Right cardiac atrium (tissue), 5 donors: ENCODE measurements at regions not wholly inside any gene's neighbourhood (a gene's known extent, or its start where the extent isn't known, plus 50 kb on each side); places are given as distances from the start of the nearest gene placed in this dataset.
"Not testable (repeated sequence)": the region's sequence is repeated elsewhere in the genome, so short reads cannot be mapped to it uniquely, and the experiment has no call there.

ENCODE experiments used
- ATAC-seq, 2 donors: fragments of 200-7000 bp; cut with Tn5 transposase; one replicate each; pipeline versions ENCODE4 v1.8.0 to v1.9.1; 2020; ENCODE audit warnings: moderate library complexity in 2 of 2, mild to moderate bottlenecking in 1 of 2
- DNase-seq, 3 donors: peaks; one replicate each; pipeline ENCODE4 v3.0.0-alpha.2; 2020
- H3K27ac ChIP-seq: one replicate; pipeline ENCODE4 v1.5.1; 2013; ENCODE audit warnings: mild to moderate bottlenecking, low read length, control low read depth, moderate library complexity
- H3K27me3 ChIP-seq: one replicate; pipeline ENCODE4 v1.6.1; 2013; ENCODE audit not compliant: control insufficient read depth, insufficient read depth
- H3K4me1 ChIP-seq: one replicate; pipeline ENCODE4 v1.6.1; 2013; ENCODE audit warnings: low read length; ENCODE audit not compliant: control insufficient read depth, insufficient read depth
- H3K4me3 ChIP-seq: one replicate; pipeline ENCODE4 v1.5.1; 2013; ENCODE audit warnings: low read length, control low read depth
- H3K9me3 ChIP-seq: one replicate; pipeline ENCODE4 v1.6.1; 2013; ENCODE audit warnings: low read length; ENCODE audit not compliant: control insufficient read depth
- WGBS: extraction: QIAGEN DNeasy Blood & Tissue Kit; methylation state at CpG from one replicate; pipeline ENCODE4 v1.1.7; 2013; 5-methylcytosine and 5-hydroxymethylcytosine counted together
- intact Hi-C, 4 donors: fragments of 100-400 bp; cut with DNase I; formaldehyde crosslinking; loops; one replicate each; pipeline versions ENCODE4 v1.11.0 to v1.14.0; 2022 to 2023
- donor health status: healthy with polysubstance abuse.
- donor health status: DM: no; HTN: yes; CAD: no.
- donor health status: DM: no; HTN: no; CAD: no.
- donor health status: DM: no; HTN: yes; CAD: no; lungs with severe emphysema.
- donor health status: DM: yes; HTN: yes; CAD: no.

DNA sequence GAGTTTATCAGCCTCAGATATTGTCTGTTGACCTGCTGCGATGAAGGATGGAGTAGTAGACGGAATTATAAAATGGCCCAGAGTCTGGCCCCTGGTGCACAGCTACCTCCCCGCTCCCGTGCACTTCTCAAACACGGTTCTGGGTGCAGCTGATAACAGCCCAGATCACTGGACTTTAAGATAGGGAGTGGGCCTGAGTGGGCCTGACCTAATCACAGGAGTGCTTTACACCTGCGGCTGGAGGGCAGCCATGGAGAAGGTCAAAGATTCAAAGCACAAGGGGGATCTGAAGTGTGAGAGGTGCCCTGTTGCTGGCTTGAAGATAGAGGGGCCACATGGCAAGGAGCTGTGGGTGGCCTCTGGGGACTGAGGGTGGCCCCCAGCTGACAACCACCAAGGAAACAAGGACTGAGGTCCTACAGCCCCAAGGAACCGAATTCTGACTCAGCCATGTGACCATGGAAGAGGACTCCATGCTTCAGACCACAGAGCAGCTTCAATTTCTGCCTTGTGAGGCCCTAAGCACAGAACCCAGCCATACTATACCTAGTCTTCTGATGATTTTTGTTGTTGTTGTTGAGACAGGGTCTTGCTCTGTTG is 113.4 kb downstream of the ZNF664 start:
- 95% methylated on average over 7 of the region's 7 CpGs for WGBS
- ATAC-seq: no peak
- H3K27me3 ChIP-seq: no peaks in the 10 kb centered on the region
- intact Hi-C loops: no loop called here
- no peaks in the 10 kb centered on the region for H3K4me1 ChIP-seq
- DNase-seq: no peak
- H3K9me3 ChIP-seq: no peaks in the 10 kb centered on the region
- no peak overlapping the region for H3K4me3 ChIP-seq
- H3K27ac ChIP-seq: no peak overlapping the region

DNA sequence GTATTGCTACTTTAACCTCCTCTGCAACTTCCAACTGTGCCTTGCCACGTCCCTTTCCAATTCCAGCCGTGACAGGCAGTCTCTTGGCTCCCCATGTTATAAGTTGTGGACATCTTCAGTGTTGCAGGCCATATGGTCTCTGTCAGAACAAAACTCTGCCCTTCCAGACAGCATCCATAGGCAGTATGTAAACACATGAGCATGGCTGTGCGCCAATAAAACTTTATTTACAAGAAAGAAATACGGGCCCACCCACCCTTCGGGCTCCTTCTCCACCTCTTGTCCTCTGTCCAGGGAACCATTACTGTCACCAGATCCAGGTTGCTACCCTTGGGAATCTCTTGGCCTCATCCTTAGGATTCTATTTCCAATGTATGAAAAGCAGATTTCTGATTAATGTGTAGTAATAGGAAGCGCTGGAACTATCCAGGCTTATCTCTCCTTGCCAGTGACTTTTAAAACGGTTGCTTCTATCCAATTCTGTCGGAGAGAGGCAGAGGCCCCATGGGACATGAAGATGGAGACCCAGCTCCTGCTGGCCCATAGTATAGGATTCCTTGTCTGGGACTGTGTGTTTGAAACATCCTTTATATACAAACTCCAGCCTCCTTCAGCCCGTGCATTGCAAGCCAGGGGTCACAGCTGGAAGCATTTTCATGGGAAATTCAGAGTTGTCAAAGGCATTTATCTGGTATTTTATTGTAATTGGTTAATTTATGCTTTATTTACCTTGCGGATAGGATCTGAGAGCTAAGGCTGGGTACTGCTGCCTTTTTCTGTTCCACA is 114.4 kb downstream of the ZNF664 start:
- Histone ChIP-seq H3K27ac (no peak overlapping the region), H3K4me1 (no peaks in the 10 kb centered on the region), H3K27me3 (no peaks in the 10 kb centered on the region), H3K4me3 (no peak overlapping the region), H3K9me3 (no peaks in the 10 kb centered on the region)
- DNase-seq (no peak), ATAC-seq (no peak)
- intact Hi-C loops: no loop called here
- WGBS: 70% methylated on average over 10 of the region's 10 CpGs

DNA sequence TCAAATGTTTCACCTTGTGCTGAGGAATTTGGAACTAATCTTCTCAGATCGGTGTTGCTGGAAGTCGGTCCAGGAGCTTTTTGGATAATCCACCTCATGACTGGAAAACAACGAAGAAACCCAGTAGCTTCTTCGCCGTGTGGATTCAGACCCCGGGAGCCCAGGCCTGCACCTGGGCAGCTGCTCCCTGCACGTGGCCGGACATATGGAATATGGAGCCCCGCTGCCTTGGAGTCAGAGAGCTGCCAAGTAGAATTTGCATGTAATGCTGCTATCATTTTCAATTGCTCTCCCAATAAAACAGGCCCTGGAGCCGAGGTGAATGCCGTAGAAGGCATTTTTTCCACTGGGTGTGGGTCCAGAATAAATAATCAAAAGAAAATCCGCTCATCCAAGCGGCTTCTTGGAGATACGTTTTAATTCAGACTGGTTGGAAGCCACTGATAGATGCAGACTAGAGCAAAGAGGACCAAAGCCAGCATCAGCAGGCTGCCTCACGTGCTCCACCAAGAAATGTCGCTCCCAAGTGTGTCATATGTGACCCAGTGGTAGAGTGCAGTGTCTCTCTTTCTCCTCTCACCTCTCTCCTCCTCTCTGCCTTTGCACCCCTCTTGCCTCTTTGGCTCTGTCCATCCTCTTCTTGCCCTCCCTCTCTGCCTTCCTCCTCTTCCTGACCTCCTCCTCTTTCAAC is 115.3 kb downstream of the ZNF664 start:
- no peak for ATAC-seq
- WGBS: 77% methylated on average over 16 of the region's 16 CpGs
- Histone ChIP-seq H3K4me1 (no peaks in the 10 kb centered on the region), H3K9me3 (no peaks in the 10 kb centered on the region), H3K27me3 (no peaks in the 10 kb centered on the region), H3K4me3 (no peak overlapping the region), H3K27ac (no peak overlapping the region)
- intact Hi-C loops: no loop called here
- no peak for DNase-seq

DNA sequence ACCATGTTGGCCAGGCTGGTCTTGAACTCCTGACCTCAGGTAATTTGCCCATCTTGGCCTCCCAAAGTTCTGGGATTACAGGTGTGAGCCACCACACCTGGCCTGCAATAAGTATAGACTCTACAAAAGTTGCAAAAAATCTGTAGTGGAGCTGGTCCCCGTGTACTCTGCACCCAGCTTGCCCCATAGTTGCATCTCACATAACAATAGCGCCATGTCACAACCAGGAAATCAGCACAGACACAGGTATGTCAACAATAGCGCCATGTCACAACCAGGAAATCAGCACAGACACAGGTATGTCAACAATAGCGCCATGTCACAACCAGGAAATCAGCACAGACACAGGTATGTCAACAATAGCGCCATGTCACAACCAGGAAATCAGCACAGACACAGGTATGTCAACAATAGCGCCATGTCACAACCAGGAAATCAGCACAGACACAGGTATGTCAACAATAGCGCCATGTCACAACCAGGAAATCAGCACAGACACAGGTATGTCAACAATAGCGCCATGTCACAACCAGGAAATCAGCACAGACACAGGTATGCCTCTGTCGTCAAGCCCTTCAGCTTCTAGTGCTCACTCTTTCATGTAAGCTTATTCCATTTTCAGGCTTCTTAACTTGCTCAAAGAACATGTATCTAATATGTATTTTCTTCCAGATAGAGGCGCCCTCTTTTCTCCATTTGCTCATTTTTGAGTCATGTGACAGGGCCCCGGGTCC is 116.3 kb downstream of the ZNF664 start:
- H3K4me3 ChIP-seq, intact Hi-C loops, H3K4me1 ChIP-seq, ATAC-seq, H3K27me3 ChIP-seq, DNase-seq, H3K27ac ChIP-seq, H3K9me3 ChIP-seq: not testable (repeated sequence)
- WGBS: 96% methylated on average over 7 of the region's 11 CpGs

DNA sequence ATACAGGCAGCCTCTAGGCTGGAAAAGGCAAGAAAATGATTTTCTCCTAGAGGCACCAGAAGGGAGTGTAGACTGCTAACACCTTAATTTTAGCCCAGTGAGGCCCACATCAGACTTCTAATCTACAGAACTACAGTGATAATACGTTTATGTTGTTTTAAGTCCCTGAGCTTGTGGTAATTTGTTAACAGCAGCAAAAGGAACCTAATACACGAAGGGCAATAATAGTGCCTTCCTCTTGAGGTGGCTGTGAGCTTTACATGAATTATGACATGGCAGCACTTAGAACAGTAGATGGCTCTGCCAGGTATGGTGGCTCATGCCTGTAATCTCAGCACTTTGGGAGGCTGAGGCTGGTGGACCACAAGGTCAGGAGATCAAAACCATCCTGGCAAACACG is 118.8 kb downstream of the ZNF664 start:
- ATAC-seq (no peak), DNase-seq (no peak)
- no peaks in the 10 kb centered on the region for H3K27me3 ChIP-seq
- H3K27ac ChIP-seq: no peak overlapping the region
- WGBS: 86% methylated on average over 3 of the region's 3 CpGs
- H3K4me1 ChIP-seq: no peaks in the 10 kb centered on the region
- H3K4me3 ChIP-seq: no peak overlapping the region
- intact Hi-C loops: no loop called here
- no peaks in the 10 kb centered on the region for H3K9me3 ChIP-seq

DNA sequence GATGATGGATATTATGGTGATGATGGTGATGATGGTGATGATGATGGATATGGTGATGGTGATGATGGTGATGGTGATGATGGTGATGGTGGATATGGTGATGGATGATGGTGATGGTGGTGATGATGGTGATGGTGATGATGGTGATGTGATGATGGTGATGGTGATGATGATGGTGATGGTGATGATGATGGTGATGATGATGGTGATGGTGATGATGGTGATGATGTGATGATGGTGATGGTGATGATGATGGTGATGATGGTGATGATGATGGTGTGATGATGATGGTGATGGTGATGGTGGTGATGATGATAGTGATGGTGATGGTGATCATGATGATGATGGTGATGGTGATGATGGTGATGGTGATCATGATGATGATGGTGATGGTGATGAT is 119.5 kb downstream of the ZNF664 start:
- DNase-seq, H3K4me3 ChIP-seq, intact Hi-C loops, H3K4me1 ChIP-seq, H3K27me3 ChIP-seq, ATAC-seq, H3K27ac ChIP-seq, H3K9me3 ChIP-seq: not testable (repeated sequence)

DNA sequence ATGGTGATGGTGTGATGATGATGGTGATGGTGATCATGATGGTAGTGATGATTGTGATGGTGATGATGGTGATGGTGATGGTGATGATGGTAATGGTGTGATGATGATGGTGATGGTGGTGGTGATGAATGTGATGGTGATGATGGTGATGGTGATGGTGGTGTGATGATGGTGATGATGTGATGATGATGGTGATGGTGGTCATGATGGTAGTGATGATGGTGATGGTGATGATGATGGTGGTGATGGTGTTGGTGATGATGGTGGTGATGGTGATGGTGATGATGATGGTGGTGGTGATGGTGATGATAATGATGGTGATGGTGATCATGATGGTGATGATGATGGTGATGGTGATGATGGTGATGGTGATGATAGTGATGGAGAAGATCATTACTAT is 120.3 kb downstream of the ZNF664 start:
- H3K27me3 ChIP-seq: no peaks in the 10 kb centered on the region
- H3K4me1 ChIP-seq: no peaks in the 10 kb centered on the region
- H3K4me3 ChIP-seq: no peak overlapping the region
- ATAC-seq (no peak), DNase-seq (no peak)
- intact Hi-C loops: no loop called here
- H3K27ac ChIP-seq: no peak overlapping the region
- H3K9me3 ChIP-seq: no peaks in the 10 kb centered on the region

DNA sequence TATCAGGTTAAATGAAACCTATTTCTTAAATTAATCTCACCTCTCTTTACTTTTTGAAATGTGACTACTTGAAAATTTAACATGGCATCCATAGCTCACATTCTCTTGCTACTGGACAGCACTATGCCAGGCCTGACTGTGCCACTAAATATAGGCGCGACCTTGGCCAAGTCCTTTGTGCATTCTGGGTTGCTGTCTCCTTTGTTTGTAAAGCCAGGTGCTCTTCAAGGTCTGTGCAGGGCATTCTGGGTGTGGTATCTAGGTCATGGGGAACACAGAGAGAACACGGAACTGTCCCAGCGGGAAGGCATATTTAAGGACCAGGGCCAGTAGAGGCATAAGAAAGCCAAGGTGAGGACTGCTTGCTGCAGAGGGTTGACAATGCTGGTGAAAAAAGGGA is 121.2 kb downstream of the ZNF664 start:
- ATAC-seq (no peak), DNase-seq (no peak)
- intact Hi-C loops: no loop called here
- Histone ChIP-seq H3K27ac (no peak overlapping the region), H3K4me3 (no peak overlapping the region), H3K4me1 (no peaks in the 10 kb centered on the region), H3K27me3 (no peaks in the 10 kb centered on the region), H3K9me3 (no peaks in the 10 kb centered on the region)
- WGBS: 94% methylated on average over 4 of the region's 4 CpGs

DNA sequence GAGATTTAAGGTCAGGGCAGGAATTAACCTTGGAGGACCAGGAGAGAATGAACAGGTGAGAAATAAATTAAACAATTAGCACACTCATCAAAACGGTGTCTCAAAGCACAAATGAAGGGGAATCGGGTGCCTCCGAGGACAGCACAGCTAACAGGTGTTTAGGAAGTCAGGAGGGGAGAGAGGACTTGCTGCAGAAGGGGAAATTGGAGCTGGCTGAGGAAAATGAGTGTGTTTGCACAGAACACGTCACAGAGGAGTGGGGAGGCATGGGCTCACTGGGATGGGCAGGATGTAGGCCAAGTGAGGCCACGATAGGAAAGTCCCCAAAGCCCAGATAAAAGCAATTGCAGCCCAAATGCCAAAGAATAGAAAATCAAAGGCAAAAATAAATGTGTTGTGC is 121.7 kb downstream of the ZNF664 start:
- WGBS: 45% methylated on average over 5 of the region's 5 CpGs
- no peak overlapping the region for H3K27ac ChIP-seq
- H3K9me3 ChIP-seq: no peaks in the 10 kb centered on the region
- H3K4me3 ChIP-seq: no peak overlapping the region
- H3K4me1 ChIP-seq: no peaks in the 10 kb centered on the region
- ATAC-seq (peak in 1 of 2 donors; percentile 63), DNase-seq (no peak)
- intact Hi-C loops: no loop called here
- H3K27me3 ChIP-seq: no peaks in the 10 kb centered on the region

DNA sequence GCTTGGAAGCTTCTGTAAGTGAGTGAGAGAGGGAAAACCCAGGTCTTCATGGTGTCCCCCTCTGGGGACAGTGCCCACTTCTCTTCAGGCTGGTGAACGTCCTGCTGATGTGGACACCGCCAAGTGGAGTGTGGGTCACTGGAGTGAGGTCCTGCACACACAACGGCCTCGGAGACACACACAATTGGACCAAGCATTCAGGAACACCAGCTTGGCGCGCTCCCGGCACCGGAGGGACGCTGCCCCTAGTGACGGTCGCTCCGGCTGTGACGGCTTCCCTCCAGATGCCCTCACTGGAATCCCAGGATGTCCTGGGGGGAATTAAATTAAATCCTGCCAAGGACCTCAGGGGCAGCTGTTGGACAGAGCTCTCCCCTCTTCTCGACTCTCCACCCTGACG is 123.1 kb downstream of the ZNF664 start:
- Histone ChIP-seq H3K9me3 (no peaks in the 10 kb centered on the region), H3K4me3 (no peak overlapping the region), H3K27ac (no peak overlapping the region), H3K27me3 (no peaks in the 10 kb centered on the region), H3K4me1 (no peaks in the 10 kb centered on the region)
- ATAC-seq (no peak), DNase-seq (no peak)
- 92% methylated on average over 15 of the region's 15 CpGs for WGBS
- intact Hi-C loops: no loop called here

DNA sequence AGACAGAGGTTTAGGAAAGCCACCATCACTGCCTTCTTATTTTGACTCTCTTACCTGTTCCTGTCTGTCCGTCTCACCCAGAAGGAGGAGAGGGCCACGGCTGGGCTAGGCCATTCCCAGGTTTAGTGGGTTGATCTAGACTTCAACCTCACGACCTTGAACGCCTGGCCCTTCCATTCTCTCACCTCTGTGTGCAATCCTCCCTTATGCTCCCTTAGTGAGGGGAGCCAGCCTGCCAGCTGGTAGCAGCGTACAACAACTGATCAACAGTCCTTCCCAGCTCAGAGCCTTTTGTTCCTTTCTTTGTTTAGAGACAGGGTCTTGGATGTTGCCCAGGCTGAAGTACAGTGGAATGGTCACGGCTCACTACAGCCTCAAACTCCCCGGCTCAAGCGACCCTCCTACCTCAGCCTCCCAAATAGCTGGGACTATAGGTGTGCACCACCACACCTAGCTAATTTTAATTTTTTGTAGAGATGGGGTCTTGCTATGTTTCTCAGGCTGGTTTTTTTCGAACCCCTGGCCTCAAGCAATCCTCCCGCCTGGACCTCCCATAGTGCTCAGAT is 123.9 kb downstream of the ZNF664 start:
- Histone ChIP-seq H3K4me3 (no peak overlapping the region), H3K9me3 (no peaks in the 10 kb centered on the region), H3K27ac (no peak overlapping the region), H3K27me3 (no peaks in the 10 kb centered on the region), H3K4me1 (no peaks in the 10 kb centered on the region)
- ATAC-seq (no peak), DNase-seq (no peak)
- WGBS: 94% methylated on average over 10 of the region's 10 CpGs
- intact Hi-C loops: no loop called here
